H1 (cell line): ENCODE measurements at regions not wholly inside any gene's neighbourhood (a gene's known extent, or its start where the extent isn't known, plus 50 kb on each side); places are given as distances from the start of the nearest gene placed in this dataset.

Experiments used
- ASH2L ChIP-seq: fragments of 200-600, 300-600 bp; sonication (generic); IDR thresholded peaks from one replicate; pipeline ENCODE4 v1.7.1; 2017; ENCODE audit warnings: low read length
- CTCF ChIP-seq, 3 experiments: IDR thresholded peaks; 1 replicate in 2 of 3; 2 replicates in 1 of 3; pipeline versions ENCODE4 v1.5.1 to v1.6.1; 2011; ENCODE audit warnings: low read length in 3 of 3, mild to moderate bottlenecking in 3 of 3, inconsistent platforms in 2 of 3, low read depth in 1 of 3, moderate library complexity in 1 of 3; ENCODE audit not compliant: insufficient read depth in 1 of 3; ENCODE audit errors: control extremely low read depth in 1 of 3
- EZH2 ChIP-seq: fragments of 200-600 bp; sonication (generic); IDR thresholded peaks from 2 replicates; pipeline ENCODE4 v1.7.1; 2012; ENCODE audit warnings: low read depth, mild to moderate bottlenecking, moderate library complexity, low read length, inconsistent platforms; ENCODE audit not compliant: severe bottlenecking
- JUN ChIP-seq: IDR thresholded peaks from 2 replicates; pipeline ENCODE4 v1.6.1; 2011; ENCODE audit warnings: low read depth, mild to moderate bottlenecking, improper control_type of control experiment, low read length
- MAFK ChIP-seq: IDR thresholded peaks from 2 replicates; pipeline ENCODE4 v1.6.1; 2012; ENCODE audit warnings: low read depth, mild to moderate bottlenecking, improper control_type of control experiment, low read length

GRCh38 chr4:77431546-77431945, 174.1 kb upstream of the CXCL13 start:
- no peak for TF ChIP-seq ASH2L
- TF ChIP-seq MAFK, result no peak
- TF ChIP-seq CTCF (IDR thresholded peaks at IDR 0.05; ENCODE audit: control extremely low read depth in 1 of 3, insufficient read depth in 1 of 3, low read depth in 1 of 3, low read length in 3 of 3), result no peak
- no peak for TF ChIP-seq JUN
- TF ChIP-seq EZH2, result no peak
